SK-N-SH (cell line): ENCODE measurements at regions not wholly inside any gene's neighbourhood (a gene's known extent, or its start where the extent isn't known, plus 50 kb on each side); places are given as distances from the start of the nearest gene placed in this dataset.

ENCODE experiments used
- CTCF ChIA-PET: fragments of 300-600, 350-600 bp; formaldehyde crosslinking; extraction: SDS; loops from one replicate; lab custom pipeline; 2021; lab: Yijun Ruan, JAX
- POLR2A ChIA-PET: fragments of 350-600 bp; sonication (Branson Sonifier 250); formaldehyde crosslinking; extraction: SDS; loops from one replicate; lab custom pipeline; 2020; ENCODE audit warnings: antibody characterized with exemption, inconsistent platforms; lab: Yijun Ruan, JAX
- DNase-seq: peaks from one replicate; pipeline ENCODE4 v3.0.0; 2012
- H2AFZ ChIP-seq: fragments of 200-600 bp; sonication (generic); 2 replicates; pipeline ENCODE4 v1.8.1; 2016; ENCODE audit warnings: antibody characterized with exemption, mild to moderate bottlenecking, low read depth
- H3F3A ChIP-seq: fragments of 200-600 bp; sonication (generic); replicated peaks from 2 replicates; pipeline ENCODE3; 2016; ENCODE audit warnings: antibody characterized with exemption, mild to moderate bottlenecking; ENCODE audit not compliant: insufficient read depth
- H3K27ac ChIP-seq, 2 experiments: fragments of 200-500 bp in 1 of 2; fragments of 200-600 bp in 1 of 2; sonication (Bioruptor generic) in 1 of 2; sonication (generic), shearing (Covaris generic) in 1 of 2; 2 replicates each; pipeline versions ENCODE4 v1.5.1 to v1.6.1; 2014 to 2016; ENCODE audit warnings: low read depth in 2 of 2, inconsistent platforms in 1 of 2, low read length in 1 of 2, mild to moderate bottlenecking in 1 of 2, mixed read lengths in 1 of 2
- H3K27me3 ChIP-seq: fragments of 200-600 bp; sonication (generic), shearing (Covaris generic); 2 replicates; pipeline ENCODE4 v1.6.1; 2016; ENCODE audit warnings: mixed run types; ENCODE audit not compliant: insufficient read depth
- H3K36me3 ChIP-seq, 2 experiments: fragments of 200-500 bp in 1 of 2; fragments of 200-600 bp in 1 of 2; sonication (Bioruptor generic) in 1 of 2; sonication (generic) in 1 of 2; replicated peaks in 1 of 2; 2 replicates each; pipeline versions ENCODE3 to v1.5.1; 2014 to 2016; ENCODE audit warnings: low read length in 1 of 2, mild to moderate bottlenecking in 1 of 2; ENCODE audit not compliant: insufficient read depth in 2 of 2, control insufficient read depth in 1 of 2
- H3K4me1 ChIP-seq, 2 experiments: fragments of 200-500 bp in 1 of 2; fragments of 200-600 bp in 1 of 2; sonication (Bioruptor generic) in 1 of 2; sonication (generic), shearing (Covaris generic) in 1 of 2; 2 replicates each; pipeline versions ENCODE4 v1.5.1 to v1.6.1; 2014 to 2016; ENCODE audit warnings: low read depth in 1 of 2, low read length in 1 of 2, mixed run types in 1 of 2; ENCODE audit not compliant: insufficient read depth in 2 of 2, control insufficient read depth in 1 of 2
- H3K4me2 ChIP-seq: fragments of 200-600 bp; sonication (generic), shearing (Covaris generic); 2 replicates; pipeline ENCODE4 v1.6.1; 2017; ENCODE audit warnings: mixed run types
- H3K4me3 ChIP-seq, 2 experiments: fragments of 200-500 bp in 1 of 2; fragments of 200-600 bp in 1 of 2; sonication (Bioruptor generic) in 1 of 2; sonication (generic), shearing (Covaris generic) in 1 of 2; 2 replicates each; pipeline versions ENCODE4 v1.5.1 to v1.8.1; 2014 to 2016; ENCODE audit warnings: low read depth in 2 of 2, inconsistent platforms in 1 of 2, low read length in 1 of 2, mild to moderate bottlenecking in 1 of 2, mixed read lengths in 1 of 2, moderate library complexity in 1 of 2
- H3K79me2 ChIP-seq: fragments of 200-600 bp; sonication (generic); 2 replicates; pipeline ENCODE4 v1.8.1; 2017; ENCODE audit warnings: mild to moderate bottlenecking; ENCODE audit not compliant: insufficient read depth
- H3K9ac ChIP-seq: fragments of 200-600 bp; sonication (generic); 2 replicates; pipeline ENCODE4 v1.6.1; 2017; ENCODE audit warnings: mixed run types
- H3K9me2 ChIP-seq: fragments of 200-600 bp; sonication (generic); 2 replicates; pipeline ENCODE4 v1.6.1; 2017; ENCODE audit warnings: mixed run types
- H3K9me3 ChIP-seq: fragments of 200-600 bp; sonication (generic); 2 replicates; pipeline ENCODE4 v1.6.1; 2017; ENCODE audit warnings: mixed run types, mild to moderate bottlenecking, moderate library complexity
- H4K20me1 ChIP-seq: fragments of 200-600 bp; sonication (generic); 2 replicates; pipeline ENCODE4 v1.6.1; 2017; ENCODE audit warnings: mild to moderate bottlenecking, mixed run types; ENCODE audit not compliant: insufficient read depth
- CHD2 ChIP-seq: fragments of 150-350 bp; IDR thresholded peaks from 2 replicates; pipeline ENCODE4 v1.6.1; 2018; ENCODE audit warnings: low read length; ENCODE audit not compliant: partially characterized antibody
- FOSL2 ChIP-seq: IDR thresholded peaks from 2 replicates; pipeline ENCODE4 v1.4.0; 2012; ENCODE audit warnings: low read depth, mild to moderate bottlenecking, moderate library complexity, borderline replicate concordance
- FOXM1 ChIP-seq: IDR thresholded peaks from 2 replicates; pipeline ENCODE4 v1.4.0; 2012; ENCODE audit warnings: low read depth, mild to moderate bottlenecking
- GATA2 ChIP-seq: sonication (generic); formaldehyde crosslinking; IDR thresholded peaks from 2 replicates; pipeline ENCODE4 v1.5.0; 2020; ENCODE audit warnings: mild to moderate bottlenecking, missing genetic modification reagents
- MXI1 ChIP-seq: IDR thresholded peaks from 2 replicates; pipeline ENCODE4 v1.6.1; 2012; ENCODE audit warnings: mild to moderate bottlenecking, low read depth, low read length, improper control_type of control experiment
- NRF1 ChIP-seq: IDR thresholded peaks from 2 replicates; pipeline ENCODE4 v1.6.1; 2012; ENCODE audit warnings: low read depth, mild to moderate bottlenecking, low read length
- RAD21 ChIP-seq: IDR thresholded peaks from 2 replicates; pipeline ENCODE4 v1.6.1; 2012; ENCODE audit warnings: mild to moderate bottlenecking, low read length
- REST ChIP-seq: IDR thresholded peaks from 2 replicates; pipeline ENCODE4 v1.6.1; 2012; ENCODE audit warnings: mild to moderate bottlenecking, low read depth, low read length, moderate library complexity
- RFX5 ChIP-seq: IDR thresholded peaks from 2 replicates; pipeline ENCODE4 v1.6.1; 2012; ENCODE audit warnings: mild to moderate bottlenecking, improper control_type of control experiment, low read length
- SIN3A ChIP-seq: IDR thresholded peaks from 2 replicates; pipeline ENCODE4 v1.6.1; 2012; ENCODE audit warnings: low read depth, mild to moderate bottlenecking, low read length, moderate library complexity, borderline replicate concordance
- SMC3 ChIP-seq: IDR thresholded peaks from 2 replicates; pipeline ENCODE4 v1.6.1; 2012; ENCODE audit warnings: low read depth, low read length, improper control_type of control experiment
- YY1 ChIP-seq: IDR thresholded peaks from 2 replicates; pipeline ENCODE4 v1.4.0; 2012; ENCODE audit warnings: low read depth, mild to moderate bottlenecking
- WGBS: methylation state at CpG from one replicate; pipeline ENCODE4 v1.1.6; 2017; ENCODE audit warnings: low lambda C conversion rate; 5-methylcytosine and 5-hydroxymethylcytosine counted together
- TF ChIP-seq, protein P1 (sequence below): IDR thresholded peaks from 2 replicates; pipeline ENCODE4; 2012
- TF ChIP-seq, protein P2 (sequence below): IDR thresholded peaks from 2 replicates; pipeline ENCODE4 v1.4.0; 2012; ENCODE audit warnings: low read depth, borderline replicate concordance
- TF ChIP-seq, protein P3 (sequence below): fragments of 150-350 bp; IDR thresholded peaks from 2 replicates; pipeline ENCODE4 v1.6.1; 2017; ENCODE audit warnings: antibody characterized with exemption, low read length, low read depth, borderline replicate concordance
- TF ChIP-seq, protein P4 (sequence below): fragments of 200-600 bp; sonication (generic); IDR thresholded peaks from 2 replicates; pipeline ENCODE4 v1.6.1; 2017; ENCODE audit warnings: antibody characterized with exemption, mild to moderate bottlenecking, moderate library complexity
- TF ChIP-seq, protein P5 (sequence below): fragments of 150-350 bp; IDR thresholded peaks from 2 replicates; pipeline ENCODE4 v1.6.1; 2016; ENCODE audit warnings: mild to moderate bottlenecking, low read depth, low read length
- TF ChIP-seq, protein P6 (sequence below): IDR thresholded peaks from 2 replicates; pipeline ENCODE4 v1.4.0; 2012; ENCODE audit warnings: low read depth, borderline replicate concordance

GRCh38 chrX:45485719-45486118 lies 285.0 kb upstream of the DIPK2B start:
- Histone ChIP-seq H4K20me1 (no peaks in the 10 kb centered on the region), H3F3A (peaks cover 8% of the 10 kb centered on the region), H2AFZ (no peak overlapping the region), H3K4me1 (peaks cover 0 to 1% of the 10 kb centered on the region in 2 experiments; a peak in 1 of 4 replicates), H3K36me3 (peaks cover 0 to 4% of the 10 kb centered on the region in 2 experiments), H3K9me3 (peaks cover 8% of the 10 kb centered on the region; the same call in 1 of the 2 replicates), H3K79me2 (no peaks in the 10 kb centered on the region), H3K4me2 (no peak overlapping the region), H3K9ac (no peak overlapping the region), H3K4me3 (no peak overlapping the region), H3K27me3 (no peaks in the 10 kb centered on the region), H3K9me2 (no peaks in the 10 kb centered on the region), H3K27ac (no peak overlapping the region)
- 62% methylated on average over 1 of the region's 1 CpG for WGBS
- ChIA-PET CTCF (no interaction called here), POLR2A (no interaction called here)
- DNase-seq: no peak
- TF ChIP-seq, protein P1, sequence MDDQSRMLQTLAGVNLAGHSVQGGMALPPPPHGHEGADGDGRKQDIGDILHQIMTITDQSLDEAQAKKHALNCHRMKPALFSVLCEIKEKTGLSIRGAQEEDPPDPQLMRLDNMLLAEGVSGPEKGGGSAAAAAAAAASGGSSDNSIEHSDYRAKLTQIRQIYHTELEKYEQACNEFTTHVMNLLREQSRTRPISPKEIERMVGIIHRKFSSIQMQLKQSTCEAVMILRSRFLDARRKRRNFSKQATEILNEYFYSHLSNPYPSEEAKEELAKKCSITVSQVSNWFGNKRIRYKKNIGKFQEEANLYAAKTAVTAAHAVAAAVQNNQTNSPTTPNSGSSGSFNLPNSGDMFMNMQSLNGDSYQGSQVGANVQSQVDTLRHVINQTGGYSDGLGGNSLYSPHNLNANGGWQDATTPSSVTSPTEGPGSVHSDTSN: no peak
- TF ChIP-seq RFX5: no peak
- TF ChIP-seq, protein P2, sequence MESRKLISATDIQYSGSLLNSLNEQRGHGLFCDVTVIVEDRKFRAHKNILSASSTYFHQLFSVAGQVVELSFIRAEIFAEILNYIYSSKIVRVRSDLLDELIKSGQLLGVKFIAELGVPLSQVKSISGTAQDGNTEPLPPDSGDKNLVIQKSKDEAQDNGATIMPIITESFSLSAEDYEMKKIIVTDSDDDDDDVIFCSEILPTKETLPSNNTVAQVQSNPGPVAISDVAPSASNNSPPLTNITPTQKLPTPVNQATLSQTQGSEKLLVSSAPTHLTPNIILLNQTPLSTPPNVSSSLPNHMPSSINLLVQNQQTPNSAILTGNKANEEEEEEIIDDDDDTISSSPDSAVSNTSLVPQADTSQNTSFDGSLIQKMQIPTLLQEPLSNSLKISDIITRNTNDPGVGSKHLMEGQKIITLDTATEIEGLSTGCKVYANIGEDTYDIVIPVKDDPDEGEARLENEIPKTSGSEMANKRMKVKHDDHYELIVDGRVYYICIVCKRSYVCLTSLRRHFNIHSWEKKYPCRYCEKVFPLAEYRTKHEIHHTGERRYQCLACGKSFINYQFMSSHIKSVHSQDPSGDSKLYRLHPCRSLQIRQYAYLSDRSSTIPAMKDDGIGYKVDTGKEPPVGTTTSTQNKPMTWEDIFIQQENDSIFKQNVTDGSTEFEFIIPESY: no peak
- TF ChIP-seq, protein P3, sequence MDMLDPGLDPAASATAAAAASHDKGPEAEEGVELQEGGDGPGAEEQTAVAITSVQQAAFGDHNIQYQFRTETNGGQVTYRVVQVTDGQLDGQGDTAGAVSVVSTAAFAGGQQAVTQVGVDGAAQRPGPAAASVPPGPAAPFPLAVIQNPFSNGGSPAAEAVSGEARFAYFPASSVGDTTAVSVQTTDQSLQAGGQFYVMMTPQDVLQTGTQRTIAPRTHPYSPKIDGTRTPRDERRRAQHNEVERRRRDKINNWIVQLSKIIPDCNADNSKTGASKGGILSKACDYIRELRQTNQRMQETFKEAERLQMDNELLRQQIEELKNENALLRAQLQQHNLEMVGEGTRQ: no peak
- no peak for TF ChIP-seq NRF1
- TF ChIP-seq FOSL2: no peak
- no peak for TF ChIP-seq REST
- TF ChIP-seq SIN3A: no peak
- TF ChIP-seq, protein P4, sequence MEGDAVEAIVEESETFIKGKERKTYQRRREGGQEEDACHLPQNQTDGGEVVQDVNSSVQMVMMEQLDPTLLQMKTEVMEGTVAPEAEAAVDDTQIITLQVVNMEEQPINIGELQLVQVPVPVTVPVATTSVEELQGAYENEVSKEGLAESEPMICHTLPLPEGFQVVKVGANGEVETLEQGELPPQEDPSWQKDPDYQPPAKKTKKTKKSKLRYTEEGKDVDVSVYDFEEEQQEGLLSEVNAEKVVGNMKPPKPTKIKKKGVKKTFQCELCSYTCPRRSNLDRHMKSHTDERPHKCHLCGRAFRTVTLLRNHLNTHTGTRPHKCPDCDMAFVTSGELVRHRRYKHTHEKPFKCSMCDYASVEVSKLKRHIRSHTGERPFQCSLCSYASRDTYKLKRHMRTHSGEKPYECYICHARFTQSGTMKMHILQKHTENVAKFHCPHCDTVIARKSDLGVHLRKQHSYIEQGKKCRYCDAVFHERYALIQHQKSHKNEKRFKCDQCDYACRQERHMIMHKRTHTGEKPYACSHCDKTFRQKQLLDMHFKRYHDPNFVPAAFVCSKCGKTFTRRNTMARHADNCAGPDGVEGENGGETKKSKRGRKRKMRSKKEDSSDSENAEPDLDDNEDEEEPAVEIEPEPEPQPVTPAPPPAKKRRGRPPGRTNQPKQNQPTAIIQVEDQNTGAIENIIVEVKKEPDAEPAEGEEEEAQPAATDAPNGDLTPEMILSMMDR: no peak
- no peak for TF ChIP-seq FOXM1
- TF ChIP-seq GATA2 (CRISPR knock-in tag): no peak
- no peak for TF ChIP-seq SMC3
- TF ChIP-seq, protein P5, sequence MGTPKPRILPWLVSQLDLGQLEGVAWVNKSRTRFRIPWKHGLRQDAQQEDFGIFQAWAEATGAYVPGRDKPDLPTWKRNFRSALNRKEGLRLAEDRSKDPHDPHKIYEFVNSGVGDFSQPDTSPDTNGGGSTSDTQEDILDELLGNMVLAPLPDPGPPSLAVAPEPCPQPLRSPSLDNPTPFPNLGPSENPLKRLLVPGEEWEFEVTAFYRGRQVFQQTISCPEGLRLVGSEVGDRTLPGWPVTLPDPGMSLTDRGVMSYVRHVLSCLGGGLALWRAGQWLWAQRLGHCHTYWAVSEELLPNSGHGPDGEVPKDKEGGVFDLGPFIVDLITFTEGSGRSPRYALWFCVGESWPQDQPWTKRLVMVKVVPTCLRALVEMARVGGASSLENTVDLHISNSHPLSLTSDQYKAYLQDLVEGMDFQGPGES: no peak
- TF ChIP-seq, protein P6, sequence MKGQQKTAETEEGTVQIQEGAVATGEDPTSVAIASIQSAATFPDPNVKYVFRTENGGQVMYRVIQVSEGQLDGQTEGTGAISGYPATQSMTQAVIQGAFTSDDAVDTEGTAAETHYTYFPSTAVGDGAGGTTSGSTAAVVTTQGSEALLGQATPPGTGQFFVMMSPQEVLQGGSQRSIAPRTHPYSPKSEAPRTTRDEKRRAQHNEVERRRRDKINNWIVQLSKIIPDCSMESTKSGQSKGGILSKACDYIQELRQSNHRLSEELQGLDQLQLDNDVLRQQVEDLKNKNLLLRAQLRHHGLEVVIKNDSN: no peak
- TF ChIP-seq CHD2: no peak
- no peak for TF ChIP-seq RAD21
- TF ChIP-seq YY1: no peak
- TF ChIP-seq MXI1: no peak
